GM12872 (cell line): ENCODE measurements at regions not wholly inside any gene's neighbourhood (a gene's known extent, or its start where the extent isn't known, plus 50 kb on each side); places are given as distances from the start of the nearest gene placed in this dataset.

ENCODE experiments used
- CTCF ChIP-seq: IDR thresholded peaks from 3 replicates; pipeline ENCODE4 v1.5.1; 2011; ENCODE audit warnings: low read depth, mild to moderate bottlenecking, low read length, moderate library complexity; ENCODE audit not compliant: insufficient read depth

DNA sequence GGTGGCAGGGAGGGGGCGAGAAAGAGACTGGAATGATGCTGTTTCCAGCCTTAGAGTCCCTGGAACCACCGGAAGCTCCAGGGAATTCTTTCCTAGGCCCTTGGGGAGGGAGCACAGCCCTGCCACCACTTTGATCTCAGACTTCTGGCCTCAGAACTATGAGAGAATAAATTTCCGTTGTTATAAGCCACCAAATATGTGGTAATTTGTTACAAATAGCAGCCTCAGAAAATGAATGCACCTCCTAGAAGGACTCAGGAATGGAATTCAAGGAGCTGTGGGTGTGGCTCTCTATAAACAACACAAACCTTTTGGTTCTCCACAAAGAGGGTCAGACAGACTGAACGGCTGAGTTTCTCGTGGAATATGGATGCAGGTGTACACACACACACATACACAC lies 144.5 kb downstream of the ACKR3 start:
- TF ChIP-seq CTCF: no peak

GRCh38 chr2:236715077-236715476 lies 145.5 kb downstream of the ACKR3 start:
- TF ChIP-seq CTCF: no peak

- TF ChIP-seq CTCF: no peak
Measured at GRCh38 chr2:236715491-236715961, 145.9 kb downstream of the ACKR3 start.

DNA sequence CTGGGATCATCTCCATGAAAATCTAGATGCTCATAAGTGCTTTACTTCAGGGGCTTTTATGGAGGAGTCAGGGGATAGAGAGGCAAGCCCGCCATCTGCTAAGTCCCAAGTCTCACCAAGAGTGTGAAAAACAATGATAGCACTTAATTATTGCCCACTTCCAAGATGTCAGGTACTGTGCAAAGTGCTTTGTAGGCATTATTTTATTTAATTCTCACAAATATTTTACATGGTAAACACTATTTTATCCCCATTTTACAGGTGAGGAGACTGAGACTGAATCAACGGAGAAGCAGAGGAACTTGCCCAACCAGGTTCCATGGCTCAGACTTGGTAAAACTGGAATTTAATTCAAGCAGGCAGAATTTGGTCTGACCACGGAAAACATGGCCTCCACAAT lies 147.5 kb downstream of the ACKR3 start:
- TF ChIP-seq CTCF: no peak

DNA sequence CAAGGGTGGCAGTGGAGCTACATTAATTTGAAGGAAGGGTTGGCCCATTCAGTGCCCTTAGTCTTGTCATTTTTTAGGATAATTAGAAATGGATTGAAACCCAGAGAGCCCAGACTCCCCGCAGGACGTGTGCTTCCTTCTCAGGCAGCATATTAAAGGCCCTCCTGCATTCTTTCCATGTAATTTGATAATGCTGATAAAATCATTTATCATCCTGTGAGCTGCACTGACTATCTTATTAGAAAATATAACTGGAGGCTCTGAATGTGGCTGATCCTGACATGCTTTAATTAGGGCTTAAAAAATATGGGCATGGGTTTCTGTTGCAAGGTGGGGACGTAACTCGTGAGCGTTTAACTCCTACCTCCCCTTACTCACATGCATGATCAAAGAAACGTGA lies 148.1 kb downstream of the ACKR3 start:
- no peak for TF ChIP-seq CTCF

DNA sequence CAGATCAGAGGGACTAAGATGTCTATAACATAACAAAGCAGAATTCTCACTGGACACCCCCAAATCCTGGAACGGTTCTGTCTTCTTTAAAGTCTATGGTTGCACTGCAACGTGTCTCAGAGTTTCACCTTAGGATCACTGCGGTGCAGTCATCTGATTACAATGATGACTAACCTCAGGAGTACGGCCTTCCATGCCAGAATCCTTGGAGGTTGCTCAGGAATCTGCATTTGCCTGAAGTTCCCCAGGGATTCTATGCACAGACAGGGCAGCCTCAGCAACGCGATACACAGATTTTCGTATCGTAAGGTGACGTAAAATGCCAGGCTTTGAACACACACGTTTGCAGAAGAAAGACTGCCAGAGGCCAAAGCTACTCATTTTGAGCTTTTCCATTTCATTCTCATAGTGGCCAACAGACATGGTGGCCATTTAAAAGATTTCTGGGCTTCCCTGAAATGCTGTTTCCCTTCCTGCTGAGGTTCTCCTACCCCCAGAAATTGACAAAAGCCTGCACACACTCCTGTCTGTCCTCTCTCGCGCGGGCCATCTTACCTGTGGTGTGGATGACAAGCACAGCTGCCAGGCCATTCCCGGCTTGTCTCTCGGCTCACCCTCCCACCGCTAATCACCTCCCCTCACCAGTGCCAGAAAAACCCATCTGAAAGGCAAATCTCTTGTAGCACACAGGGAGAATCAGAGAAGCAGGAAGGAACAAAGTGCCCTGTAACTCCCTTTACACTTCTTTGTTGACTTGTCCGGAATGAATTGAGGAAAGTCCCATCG lies 148.8 kb downstream of the ACKR3 start:
- TF ChIP-seq CTCF: no peak

DNA sequence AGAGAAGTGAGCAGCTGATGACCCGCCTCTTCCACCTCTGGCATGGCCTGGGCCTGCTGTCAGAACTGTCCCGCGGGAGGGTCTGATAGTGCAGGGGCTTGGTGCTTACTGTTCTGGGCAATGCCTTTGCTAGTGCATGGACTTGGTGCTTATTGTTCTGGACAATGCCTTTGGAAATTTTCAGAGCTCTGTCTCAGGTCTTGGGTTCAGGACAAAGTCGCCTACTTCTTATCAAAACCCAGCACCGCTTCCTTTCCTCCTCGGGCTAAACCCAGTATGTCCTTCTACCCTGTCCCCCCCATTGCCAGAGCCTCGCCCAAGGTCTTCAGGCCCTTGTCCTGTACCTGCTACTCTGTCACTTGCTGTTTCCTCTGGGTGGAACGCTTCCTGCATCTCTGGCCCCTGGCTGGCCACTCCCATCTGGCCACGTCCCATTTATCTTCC lies 149.6 kb downstream of the ACKR3 start:
- TF ChIP-seq CTCF: no peak
